ENCODE measurements at regions not wholly inside any gene's neighbourhood (a gene's known extent, or its start where the extent isn't known, plus 50 kb on each side); places are given as distances from the start of the nearest gene placed in this dataset.

DNA sequence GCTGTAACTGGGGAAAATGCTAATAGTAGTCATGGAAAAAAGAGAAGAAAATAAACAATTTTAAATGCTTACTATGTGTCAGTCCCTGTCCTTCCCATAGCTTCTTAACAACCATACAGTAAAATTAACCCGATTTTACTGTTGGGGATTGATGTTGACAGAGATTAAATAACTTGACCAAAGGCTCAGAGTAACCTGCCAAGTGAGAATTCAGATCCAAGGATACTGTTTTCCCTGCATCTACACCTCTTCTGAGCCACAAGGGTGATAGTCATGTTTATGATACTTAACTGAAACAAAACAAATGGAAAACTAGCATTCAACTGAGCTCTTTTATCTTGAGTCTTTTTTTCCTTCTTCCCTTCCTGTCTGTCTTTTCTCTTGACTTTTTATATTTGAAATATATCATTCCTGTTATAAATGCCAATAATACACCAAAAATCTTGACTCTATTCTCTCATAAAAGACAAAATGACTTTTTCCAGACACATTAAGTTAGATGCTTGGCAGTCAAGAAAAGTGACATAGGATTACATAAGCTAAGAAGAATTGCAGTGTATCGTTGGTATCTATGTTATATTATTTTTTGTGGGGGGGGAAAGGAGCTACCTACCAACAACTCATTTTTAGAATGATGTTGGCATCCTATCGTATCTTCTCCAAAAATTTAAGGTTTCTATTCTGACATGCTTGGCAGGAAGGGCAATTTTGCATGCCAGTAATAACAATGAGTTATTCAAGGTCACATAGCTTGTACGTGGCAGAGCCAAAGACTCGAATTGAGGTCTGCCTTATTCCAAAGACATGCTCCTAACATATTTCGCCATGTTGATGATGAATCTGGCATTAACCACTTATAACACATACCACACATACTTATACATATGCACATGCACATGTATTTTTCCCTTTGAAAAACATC, 306.6 kb upstream of the KCNH8 start:
- CTCF ChIA-PET, result interaction anchor here (1.0 to 1.1 kb wide), 2 partner anchors 10 kb away, joined by 3 read pairs; no protein-coding TSS in a partner anchor
- no peak for DNase-seq (ENCODE audit: extremely low spot score)

DNA sequence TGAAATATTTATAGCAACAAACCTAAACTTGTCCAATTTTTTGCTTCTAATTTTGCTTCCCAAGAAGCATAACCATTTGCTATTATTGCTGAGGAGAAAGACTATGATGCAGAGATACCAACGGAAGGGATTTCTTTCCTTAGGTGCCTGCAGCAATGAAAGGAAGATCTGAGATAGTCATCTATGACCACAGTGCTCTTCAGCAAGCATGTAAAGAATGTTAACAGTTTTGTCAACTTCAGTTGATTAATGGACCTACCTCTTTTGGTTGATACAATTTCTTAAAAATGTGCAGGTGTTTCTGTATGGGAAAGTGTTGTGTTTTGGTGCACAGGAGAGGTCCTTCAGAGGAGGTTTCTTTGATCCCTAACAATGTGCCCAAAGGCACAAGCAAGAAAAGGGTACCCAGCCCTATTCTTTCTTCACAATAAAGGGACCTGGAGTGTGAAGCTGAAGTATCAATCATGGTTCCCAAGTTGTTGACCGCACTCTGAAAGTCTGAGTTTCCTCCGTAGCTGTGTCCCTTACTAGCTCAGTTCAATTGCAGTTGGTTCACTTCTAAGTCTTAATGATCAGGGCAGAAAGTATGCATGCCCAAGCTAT, 307.7 kb upstream of the KCNH8 start:
- DNase-seq (ENCODE audit: extremely low spot score), result no peak
- TF ChIP-seq, protein P1, sequence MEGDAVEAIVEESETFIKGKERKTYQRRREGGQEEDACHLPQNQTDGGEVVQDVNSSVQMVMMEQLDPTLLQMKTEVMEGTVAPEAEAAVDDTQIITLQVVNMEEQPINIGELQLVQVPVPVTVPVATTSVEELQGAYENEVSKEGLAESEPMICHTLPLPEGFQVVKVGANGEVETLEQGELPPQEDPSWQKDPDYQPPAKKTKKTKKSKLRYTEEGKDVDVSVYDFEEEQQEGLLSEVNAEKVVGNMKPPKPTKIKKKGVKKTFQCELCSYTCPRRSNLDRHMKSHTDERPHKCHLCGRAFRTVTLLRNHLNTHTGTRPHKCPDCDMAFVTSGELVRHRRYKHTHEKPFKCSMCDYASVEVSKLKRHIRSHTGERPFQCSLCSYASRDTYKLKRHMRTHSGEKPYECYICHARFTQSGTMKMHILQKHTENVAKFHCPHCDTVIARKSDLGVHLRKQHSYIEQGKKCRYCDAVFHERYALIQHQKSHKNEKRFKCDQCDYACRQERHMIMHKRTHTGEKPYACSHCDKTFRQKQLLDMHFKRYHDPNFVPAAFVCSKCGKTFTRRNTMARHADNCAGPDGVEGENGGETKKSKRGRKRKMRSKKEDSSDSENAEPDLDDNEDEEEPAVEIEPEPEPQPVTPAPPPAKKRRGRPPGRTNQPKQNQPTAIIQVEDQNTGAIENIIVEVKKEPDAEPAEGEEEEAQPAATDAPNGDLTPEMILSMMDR (IDR thresholded peaks at IDR 0.05; ENCODE audit: control extremely low read depth, extremely low read depth, low read depth, missing control alignments), result no peak
- POLR2A ChIA-PET, result no interaction called here
- CTCF ChIA-PET, result interaction anchor here (1.0 to 1.1 kb wide), 2 partner anchors 9 to 11 kb away, joined by 3 read pairs; no protein-coding TSS in a partner anchor

More for the DNA sequence above, 306.6 kb upstream of the KCNH8 start:
- TF ChIP-seq, protein P1 (IDR thresholded peaks at IDR 0.05; ENCODE audit: control extremely low read depth, extremely low read depth, low read depth, missing control alignments), result no peak
- POLR2A ChIA-PET, result no interaction called here

DNA sequence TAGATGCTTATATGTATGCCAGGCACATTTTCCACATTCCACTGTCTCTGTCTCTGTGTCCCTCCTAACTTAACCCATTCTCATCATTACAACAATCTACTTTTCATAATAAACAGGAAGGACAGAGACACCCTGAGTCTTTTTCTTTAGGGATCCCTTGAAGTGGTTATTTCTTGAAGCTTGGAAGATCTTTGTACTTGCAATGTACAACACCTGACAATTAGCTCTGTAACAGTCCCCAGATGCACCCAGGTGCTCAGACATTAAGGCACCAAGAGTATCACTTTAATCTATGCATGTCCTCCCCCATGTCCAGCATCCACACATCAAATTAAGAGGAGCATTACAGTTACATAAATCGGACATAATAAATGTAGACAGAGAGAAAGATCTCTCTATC, 309.6 kb upstream of the KCNH8 start:
- DNase-seq (ENCODE audit: extremely low spot score), result no peak
- ChIA-PET POLR2A (no interaction called here), CTCF (no interaction called here)
- TF ChIP-seq, protein P1 (IDR thresholded peaks at IDR 0.05; ENCODE audit: control extremely low read depth, extremely low read depth, low read depth, missing control alignments), result no peak

DNA sequence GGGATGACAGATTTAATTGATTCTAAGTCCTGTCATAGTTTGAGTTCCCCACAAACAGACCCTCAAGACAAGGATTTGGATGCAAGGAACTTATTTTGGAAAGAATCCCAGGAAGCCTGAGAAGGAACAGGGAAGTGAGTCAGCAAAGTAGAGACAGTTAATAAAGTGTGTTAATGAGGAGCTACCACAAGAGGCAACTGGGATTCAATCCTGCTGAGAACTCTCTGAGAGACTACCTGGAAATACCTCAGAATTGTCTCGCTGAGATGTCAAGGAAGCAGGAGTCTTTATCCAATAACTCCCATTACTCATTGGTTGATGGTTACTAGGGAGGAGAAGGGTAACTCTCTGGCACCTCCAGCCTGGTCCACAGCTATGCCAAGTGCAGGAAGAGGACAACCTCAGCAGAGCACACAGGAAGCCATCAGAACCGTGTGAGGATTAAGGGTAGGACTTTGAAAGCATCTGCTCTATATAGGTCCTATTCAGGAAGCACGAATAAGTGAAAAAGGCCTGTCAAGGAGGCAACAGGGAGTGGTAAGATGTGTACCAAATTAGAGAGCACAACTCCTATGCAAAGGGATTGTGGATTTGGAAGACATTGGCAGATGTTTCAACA, 311.1 kb upstream of the KCNH8 start:
- TF ChIP-seq, protein P1 (IDR thresholded peaks at IDR 0.05; ENCODE audit: control extremely low read depth, extremely low read depth, low read depth, missing control alignments), result no peak
- DNase-seq (ENCODE audit: extremely low spot score), result no peak
- CTCF ChIA-PET, result no interaction called here
- POLR2A ChIA-PET, result no interaction called here

DNA sequence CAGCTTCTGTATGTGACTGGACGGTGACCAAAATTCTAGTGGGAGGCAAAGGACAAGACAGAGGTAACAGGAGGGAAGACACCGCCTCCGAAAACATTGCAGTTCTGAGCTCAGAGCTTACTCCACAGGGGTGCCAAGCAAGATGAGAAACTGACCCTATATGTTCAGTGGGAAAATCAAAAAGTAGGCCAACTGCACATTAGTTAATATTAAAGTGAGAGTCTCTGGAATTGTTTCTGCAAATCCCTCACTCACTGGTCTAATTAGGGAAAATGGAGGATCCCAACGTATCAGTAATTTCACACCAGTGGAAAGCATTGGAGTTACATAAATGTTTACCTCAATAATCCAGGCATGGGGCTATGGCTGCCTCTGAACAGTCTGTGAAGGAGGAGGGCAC, 313.3 kb upstream of the KCNH8 start:
- TF ChIP-seq, protein P1 (IDR thresholded peaks at IDR 0.05; ENCODE audit: control extremely low read depth, extremely low read depth, low read depth, missing control alignments), result no peak
- ChIA-PET CTCF (interaction anchor here (1.2 kb wide), 1 partner anchor 17 kb away, joined by 3 read pairs; no protein-coding TSS in a partner anchor), POLR2A (no interaction called here)
- no peak for DNase-seq (ENCODE audit: extremely low spot score)

DNA sequence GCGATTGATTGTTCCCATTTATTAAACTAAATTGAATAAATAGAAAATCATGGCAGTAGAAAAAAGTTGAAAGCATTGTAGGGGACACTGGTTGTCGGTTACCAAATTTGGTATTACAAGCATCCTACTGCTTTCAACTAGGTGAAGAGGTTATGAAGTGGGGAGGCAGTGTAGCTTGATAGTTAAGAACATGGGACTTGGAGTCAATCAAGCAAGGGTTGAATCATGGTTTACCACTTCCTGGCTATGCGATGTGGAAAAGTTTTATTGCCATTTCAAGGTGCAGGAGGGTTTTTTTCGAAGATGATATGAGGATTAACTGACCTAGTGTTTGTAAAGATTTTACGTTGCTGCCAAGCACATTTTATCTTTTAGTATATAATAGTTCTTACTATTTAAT, 318.2 kb upstream of the KCNH8 start:
- ChIA-PET POLR2A (no interaction called here), CTCF (no interaction called here)
- TF ChIP-seq, protein P1 (IDR thresholded peaks at IDR 0.05; ENCODE audit: control extremely low read depth, extremely low read depth, low read depth, missing control alignments), result no peak
- DNase-seq (ENCODE audit: extremely low spot score), result no peak

Data from GM10248 (cell line).